Activated naive CD8-positive, alpha-beta T cell treated with anti-CD3 and anti-CD28 coated beads, Interleukin-2, amount 50 U/mL, for 24 hours (primary cell): ENCODE measurements at regions not wholly inside any gene's neighbourhood (a gene's known extent, or its start where the extent isn't known, plus 50 kb on each side); places are given as distances from the start of the nearest gene placed in this dataset.

Experiments used
- ATAC-seq: fragments of 150-1000 bp; cut with Tn5 transposase; one replicate; pipeline ENCODE4 v1.10.0; 2021
- DNase-seq: peaks from one replicate; pipeline ENCODE4 v3.0.0; 2021
- H3K27ac Mint-ChIP-seq: one replicate; pipeline ENCODE4 v1.8.0; 2021; ENCODE audit warnings: mild to moderate bottlenecking, mixed read lengths
- H3K27me3 Mint-ChIP-seq: one replicate; pipeline ENCODE4 v1.8.0; 2021; ENCODE audit warnings: mixed read lengths
- H3K36me3 Mint-ChIP-seq: one replicate; pipeline ENCODE4 v1.8.0; 2021; ENCODE audit warnings: low read depth, mixed read lengths
- H3K4me1 Mint-ChIP-seq: one replicate; pipeline ENCODE4 v1.8.0; 2021; ENCODE audit warnings: mixed read lengths
- H3K4me3 Mint-ChIP-seq: one replicate; pipeline ENCODE4 v1.8.0; 2021; ENCODE audit warnings: mild to moderate bottlenecking, moderate library complexity, mixed read lengths
- H3K9me3 Mint-ChIP-seq: one replicate; pipeline ENCODE4 v1.8.0; 2021; ENCODE audit warnings: mixed read lengths

- no peak overlapping the region for H3K27ac Mint-ChIP-seq
- H3K9me3 Mint-ChIP-seq = no peaks in the 10 kb centered on the region
- H3K36me3 Mint-ChIP-seq = no peaks in the 10 kb centered on the region
- no peak for DNase-seq
- no peak for ATAC-seq
- H3K4me3 Mint-ChIP-seq = no peak overlapping the region
- no peaks in the 10 kb centered on the region for H3K4me1 Mint-ChIP-seq
- peaks cover 15% of the 10 kb centered on the region for H3K27me3 Mint-ChIP-seq
Observed at GRCh38 chr3:130626049-130626448, 109.1 kb downstream of the COL6A6 start.

GRCh38 chr3:130627143-130627855, 110.3 kb downstream of the COL6A6 start:
- H3K27ac Mint-ChIP-seq = no peak overlapping the region
- no peaks in the 10 kb centered on the region for H3K4me1 Mint-ChIP-seq
- no peak for ATAC-seq
- no peak overlapping the region for H3K4me3 Mint-ChIP-seq
- no peak for DNase-seq
- peaks cover 15% of the 10 kb centered on the region for H3K27me3 Mint-ChIP-seq
- H3K9me3 Mint-ChIP-seq = no peaks in the 10 kb centered on the region
- H3K36me3 Mint-ChIP-seq = no peaks in the 10 kb centered on the region

- Mint-ChIP-seq H3K36me3 (no peaks in the 10 kb centered on the region), H3K4me1 (no peaks in the 10 kb centered on the region), H3K27ac (no peak overlapping the region), H3K27me3 (peaks cover 13% of the 10 kb centered on the region), H3K9me3 (no peaks in the 10 kb centered on the region), H3K4me3 (no peak overlapping the region)
- ATAC-seq (no peak), DNase-seq (no peak)
Observed at GRCh38 chr3:130627882-130628281, 110.9 kb downstream of the COL6A6 start.
